ENCODE measurements at regions not wholly inside any gene's neighbourhood (a gene's known extent, or its start where the extent isn't known, plus 50 kb on each side); places are given as distances from the start of the nearest gene placed in this dataset.

- Histone ChIP-seq H3K27ac (peak overlapping the region in 1 of 12 donors; percentile 13), H3K36me3 (no peaks in the 10 kb centered on the region), H3K27me3 (no peaks in the 10 kb centered on the region), H3K4me1 (peaks cover 0 to 78% (median 19%) of the 10 kb centered on the region in 12 donors), H3K4me3 (no peak overlapping the region), H3K9me3 (no peaks in the 10 kb centered on the region)
- WGBS, 4 donors = 94 to 97% (median 96%) methylated on average over 5 to 7 of the region's 7 CpGs
- ATAC-seq = no peak
- no peak for TF ChIP-seq CTCF (IDR thresholded peaks at IDR 0.05)
- no peak for TF ChIP-seq POLR2A (IDR thresholded peaks at IDR 0.05)
- no peak for DNase-seq
- intact Hi-C loops (cut with DNase I) = no loop called here
These were observed 205.2 kb downstream of the RHOU start for GRCh38 chr1:228940526-228940925.

GRCh38 chr1:228940926-228941325 is 205.6 kb downstream of the RHOU start:
- TF ChIP-seq CTCF (IDR thresholded peaks at IDR 0.05) = no peak
- TF ChIP-seq POLR2A (IDR thresholded peaks at IDR 0.05) = no peak
- ATAC-seq (no peak), DNase-seq (no peak)
- Histone ChIP-seq H3K36me3 (no peaks in the 10 kb centered on the region), H3K4me3 (no peak overlapping the region), H3K9me3 (no peaks in the 10 kb centered on the region), H3K4me1 (peaks cover 0 to 74% (median 19%) of the 10 kb centered on the region in 12 donors), H3K27ac (peak overlapping the region in 1 of 12 donors; percentile 13), H3K27me3 (no peaks in the 10 kb centered on the region)
- 66 to 81% (median 75%) methylated on average over 6 of the region's 6 CpGs for WGBS, 4 donors
- intact Hi-C loops (cut with DNase I) = no loop called here

- DNase-seq = no peak
- Histone ChIP-seq H3K36me3 (no peaks in the 10 kb centered on the region), H3K4me3 (no peak overlapping the region), H3K27me3 (no peaks in the 10 kb centered on the region), H3K9me3 (no peaks in the 10 kb centered on the region), H3K4me1 (peaks cover 0 to 67% (median 18%) of the 10 kb centered on the region in 12 donors), H3K27ac (no peak overlapping the region)
- TF ChIP-seq POLR2A (IDR thresholded peaks at IDR 0.05) = no peak
- no peak for TF ChIP-seq CTCF (IDR thresholded peaks at IDR 0.05)
- 69 to 90% (median 80%) methylated on average over 1 of the region's 1 CpG for whole genome bisulfite sequencing, 4 donors
- intact Hi-C loops (cut with DNase I) = no loop called here
- ATAC-seq = no peak
These were observed 206.4 kb downstream of the RHOU start for GRCh38 chr1:228941666-228942065.

GRCh38 chr1:228943436-228943835 is 208.2 kb downstream of the RHOU start:
- H3K4me3 ChIP-seq = no peak overlapping the region
- no peaks in the 10 kb centered on the region for H3K27me3 ChIP-seq
- no peak for DNase-seq
- H3K36me3 ChIP-seq = no peaks in the 10 kb centered on the region
- no peak for ATAC-seq
- no peak overlapping the region for H3K27ac ChIP-seq
- H3K4me1 ChIP-seq = peaks cover 0 to 49% (median 6%) of the 10 kb centered on the region in 12 donors
- intact Hi-C loops (cut with DNase I) = no loop called here
- WGBS, 4 donors = 91 to 97% (median 94%) methylated on average over 4 of the region's 4 CpGs
- H3K9me3 ChIP-seq = no peaks in the 10 kb centered on the region
- TF ChIP-seq CTCF (IDR thresholded peaks at IDR 0.05) = no peak
- TF ChIP-seq POLR2A (IDR thresholded peaks at IDR 0.05) = no peak
